Astrocyte (in vitro differentiated cells and primary cell): ENCODE measurements at regions not wholly inside any gene's neighbourhood (a gene's known extent, or its start where the extent isn't known, plus 50 kb on each side); places are given as distances from the start of the nearest gene placed in this dataset.

Source experiments
- CTCF ChIP-seq: IDR thresholded peaks from 2 replicates; pipeline ENCODE4 v1.5.1; 2011; ENCODE audit warnings: low read depth, mild to moderate bottlenecking, inconsistent platforms, low read length, moderate library complexity; ENCODE audit not compliant: insufficient read depth
- EZH2 ChIP-seq: IDR thresholded peaks from 2 replicates; pipeline ENCODE4 v1.6.1; 2012; ENCODE audit warnings: mild to moderate bottlenecking, low read length, inconsistent platforms; ENCODE audit not compliant: insufficient read depth

DNA sequence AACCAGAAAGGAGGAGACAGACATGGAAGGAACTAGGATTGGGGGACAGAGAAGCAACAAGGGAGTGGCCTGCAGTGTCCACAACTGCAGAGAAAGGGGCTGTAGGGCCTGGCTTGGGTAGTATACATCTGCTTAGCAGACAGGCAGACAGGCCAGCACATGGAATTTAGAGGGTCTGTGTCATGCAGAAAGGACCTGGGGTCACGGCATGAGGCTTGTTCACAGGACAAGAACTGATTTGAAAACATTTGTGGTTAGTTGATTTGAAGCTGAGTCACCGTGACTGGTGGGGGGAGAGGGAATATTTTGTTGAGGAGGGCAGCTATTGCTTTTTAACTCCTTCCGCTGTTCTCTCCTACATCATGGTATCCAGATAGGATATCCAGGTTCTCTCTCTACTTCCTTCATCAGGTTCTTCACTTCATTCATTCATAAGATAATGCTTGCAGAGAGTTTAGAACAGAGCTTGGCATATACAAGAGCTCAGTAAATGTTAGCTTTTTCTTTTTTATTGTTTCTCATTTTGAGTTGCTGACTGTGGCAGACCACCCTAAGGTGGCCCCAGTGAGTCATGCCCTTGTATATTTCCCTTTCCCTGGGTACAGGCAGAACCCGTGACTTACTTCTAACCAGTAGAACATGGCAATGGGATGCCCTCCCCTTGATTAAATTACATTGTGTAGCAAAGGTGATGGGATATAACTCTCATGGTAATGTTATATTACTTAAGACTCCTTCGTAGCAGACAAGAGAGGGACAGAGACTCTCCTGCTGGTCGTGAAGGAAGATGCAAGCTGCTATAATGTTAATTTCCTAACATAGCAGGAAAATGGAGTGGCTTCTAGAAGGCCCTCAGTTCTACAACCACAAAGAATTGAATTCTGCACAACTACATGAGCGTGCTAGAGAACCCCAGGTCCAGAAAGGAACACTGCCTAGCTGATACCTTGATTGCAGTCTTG lies 95.0 kb upstream of the NMNAT3 start:
- TF ChIP-seq CTCF (peak; percentile 15), EZH2 (no peak)
